ENCODE measurements at regions not wholly inside any gene's neighbourhood (a gene's known extent, or its start where the extent isn't known, plus 50 kb on each side); places are given as distances from the start of the nearest gene placed in this dataset.

DNA sequence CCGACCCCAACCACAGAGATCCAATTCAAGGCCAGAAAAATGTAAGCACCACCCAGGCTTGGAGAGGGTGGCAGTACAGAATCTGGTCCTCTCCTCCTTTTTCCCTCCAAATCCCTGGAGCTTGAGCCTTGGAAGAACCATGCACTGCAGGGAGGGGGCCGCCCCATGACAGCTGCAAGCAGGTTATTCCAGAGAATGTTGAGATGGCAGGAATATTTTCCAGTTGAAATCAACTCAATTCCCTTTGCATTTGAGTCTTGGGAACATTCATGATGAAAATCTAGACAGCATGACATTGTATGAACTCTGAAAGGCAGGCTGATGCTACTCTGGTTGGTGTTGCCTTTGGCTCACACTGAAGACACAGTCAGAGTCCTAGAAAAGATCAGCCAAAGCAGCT lies 386.6 kb upstream of the FGF16 start:
- TF ChIP-seq, protein P1, sequence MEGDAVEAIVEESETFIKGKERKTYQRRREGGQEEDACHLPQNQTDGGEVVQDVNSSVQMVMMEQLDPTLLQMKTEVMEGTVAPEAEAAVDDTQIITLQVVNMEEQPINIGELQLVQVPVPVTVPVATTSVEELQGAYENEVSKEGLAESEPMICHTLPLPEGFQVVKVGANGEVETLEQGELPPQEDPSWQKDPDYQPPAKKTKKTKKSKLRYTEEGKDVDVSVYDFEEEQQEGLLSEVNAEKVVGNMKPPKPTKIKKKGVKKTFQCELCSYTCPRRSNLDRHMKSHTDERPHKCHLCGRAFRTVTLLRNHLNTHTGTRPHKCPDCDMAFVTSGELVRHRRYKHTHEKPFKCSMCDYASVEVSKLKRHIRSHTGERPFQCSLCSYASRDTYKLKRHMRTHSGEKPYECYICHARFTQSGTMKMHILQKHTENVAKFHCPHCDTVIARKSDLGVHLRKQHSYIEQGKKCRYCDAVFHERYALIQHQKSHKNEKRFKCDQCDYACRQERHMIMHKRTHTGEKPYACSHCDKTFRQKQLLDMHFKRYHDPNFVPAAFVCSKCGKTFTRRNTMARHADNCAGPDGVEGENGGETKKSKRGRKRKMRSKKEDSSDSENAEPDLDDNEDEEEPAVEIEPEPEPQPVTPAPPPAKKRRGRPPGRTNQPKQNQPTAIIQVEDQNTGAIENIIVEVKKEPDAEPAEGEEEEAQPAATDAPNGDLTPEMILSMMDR (IDR thresholded peaks at IDR 0.05): no peak
- no peak for TF ChIP-seq ZFX (IDR thresholded peaks at IDR 0.05; ENCODE audit: borderline replicate concordance)

Measured in 22Rv1 (cell line).